NCI-H510A (cell line): ENCODE measurements at regions not wholly inside any gene's neighbourhood (a gene's known extent, or its start where the extent isn't known, plus 50 kb on each side); places are given as distances from the start of the nearest gene placed in this dataset.

ENCODE experiments used
- DNase-seq: peaks from one replicate; lab custom pipeline; 2025; lab: John Stamatoyannopoulos, UW

DNA sequence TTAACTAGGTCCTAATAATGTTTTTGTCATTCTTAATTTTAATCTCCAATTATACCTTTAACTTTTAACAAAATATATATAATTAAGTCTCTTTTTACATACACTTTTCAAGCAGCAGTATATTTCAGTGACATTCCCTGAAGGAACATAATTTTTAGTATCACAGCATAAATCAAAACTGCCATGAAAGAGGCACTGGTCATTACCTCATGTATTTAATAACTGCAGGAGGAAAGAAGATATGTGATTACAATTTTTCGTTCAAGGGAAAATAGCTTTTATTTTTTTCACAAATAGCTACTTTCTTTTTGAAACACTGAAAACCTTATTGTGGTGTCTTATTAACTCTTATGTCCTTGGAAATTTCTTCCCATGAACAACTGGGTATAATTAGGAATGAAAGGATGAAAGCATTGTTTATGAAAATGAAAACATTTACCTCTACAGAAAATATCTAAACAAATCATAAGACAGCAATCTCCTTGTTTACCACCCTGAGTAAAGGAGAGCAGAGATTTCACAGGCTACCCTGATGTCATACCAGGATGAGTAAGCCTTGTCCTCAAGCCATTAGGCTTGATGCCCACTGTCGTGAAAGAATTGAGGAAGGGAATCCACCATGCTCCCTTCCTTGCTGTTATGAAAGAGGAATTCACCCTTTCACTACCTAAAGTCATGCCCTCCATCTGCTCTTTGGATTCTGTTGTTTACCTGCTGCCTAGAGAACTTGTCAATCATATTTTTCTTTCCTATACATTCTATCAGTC lies 877.2 kb upstream of the PCDH20 start:
- no peak for DNase-seq

DNA sequence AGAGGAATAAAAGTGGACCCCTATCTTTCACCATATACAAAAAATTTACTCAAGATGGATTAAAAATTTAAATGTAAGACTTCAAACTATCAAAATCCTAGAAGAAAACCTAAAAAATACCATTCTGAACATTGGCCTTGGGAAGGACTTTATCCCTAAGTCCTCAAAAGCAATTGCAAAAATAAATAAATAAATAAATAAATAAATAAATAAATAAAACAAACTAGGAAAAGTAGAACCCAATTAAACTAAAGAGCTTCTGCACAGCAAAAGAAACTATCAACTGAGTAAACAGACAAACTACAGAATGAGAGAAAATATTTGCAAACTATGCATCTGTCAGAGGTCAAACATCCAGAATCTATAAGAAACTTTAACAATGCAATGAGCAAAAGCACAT lies 874.9 kb upstream of the PCDH20 start:
- DNase-seq: no peak

DNA sequence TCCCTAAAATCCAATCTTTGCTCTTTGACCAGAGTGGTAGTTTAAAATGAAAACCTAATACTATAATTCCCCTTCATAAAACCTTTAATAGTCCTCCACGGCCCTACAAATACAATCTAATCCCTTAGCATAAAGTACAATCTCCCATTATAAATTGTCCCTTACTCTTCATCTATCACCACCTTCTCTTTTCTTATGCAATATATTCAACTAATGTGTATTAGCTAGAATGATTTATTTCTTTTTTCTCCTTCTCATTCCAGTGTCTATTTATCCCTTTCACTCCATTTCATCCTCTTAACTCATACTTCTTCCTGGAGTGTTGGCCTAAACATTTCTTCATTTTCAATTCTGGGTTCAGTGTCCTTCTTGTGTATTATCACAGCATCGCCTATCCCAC lies 872.1 kb upstream of the PCDH20 start:
- DNase-seq: no peak

DNA sequence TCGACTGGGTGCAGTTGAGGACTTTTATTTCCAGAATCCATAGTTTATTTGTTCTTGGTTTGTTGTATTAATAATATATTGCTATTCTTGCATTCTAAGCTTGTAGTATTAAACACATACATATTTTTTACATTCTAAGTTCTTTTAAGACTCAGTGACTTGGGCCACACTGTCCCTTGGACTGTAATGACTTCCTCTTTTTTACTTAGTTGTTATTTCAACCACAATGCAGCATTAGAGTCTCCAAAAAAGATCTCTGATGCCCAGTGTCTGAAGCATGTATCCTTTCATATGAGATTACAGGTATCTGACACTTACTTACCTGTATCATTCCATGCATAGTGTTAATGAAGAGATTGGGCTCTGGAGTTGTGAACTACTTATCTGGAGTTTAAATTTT lies 864.9 kb upstream of the PCDH20 start:
- no peak for DNase-seq

DNA sequence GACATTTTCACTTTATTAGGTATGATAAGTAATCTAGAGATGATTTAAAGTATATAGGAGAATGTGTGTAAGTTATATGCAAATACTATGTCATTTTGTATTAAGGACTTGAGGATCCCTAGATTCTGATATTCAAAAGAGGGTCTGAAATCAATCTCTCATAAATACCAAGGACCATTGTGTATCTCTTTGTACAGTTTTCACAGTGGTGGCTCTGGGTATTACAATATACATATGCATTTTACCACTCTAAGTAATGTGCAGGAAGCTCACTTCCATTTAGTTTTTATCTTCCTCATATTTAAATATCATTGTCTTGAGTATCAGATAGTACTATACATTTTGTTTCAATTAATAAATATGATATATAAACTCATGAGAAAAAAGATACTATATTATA lies 862.6 kb upstream of the PCDH20 start:
- no peak for DNase-seq

DNA sequence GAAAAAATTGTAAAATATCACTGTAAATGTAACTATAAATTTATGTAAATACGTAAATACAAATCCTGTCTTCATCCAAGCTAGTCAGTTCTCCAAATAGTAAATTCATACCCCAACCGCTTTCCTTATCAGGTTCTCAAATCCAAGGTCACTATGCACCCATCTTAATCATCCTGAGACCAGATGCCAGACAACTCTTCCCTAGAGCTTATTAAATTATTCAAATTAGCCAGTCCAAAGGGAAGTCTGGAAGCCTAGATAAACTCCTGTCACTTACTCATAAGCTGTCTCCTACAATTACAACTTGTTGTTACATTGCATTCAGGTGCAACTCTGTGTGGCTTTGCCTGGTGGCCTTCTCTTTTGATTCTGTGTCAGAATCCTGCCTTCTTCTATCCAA lies 836.1 kb upstream of the PCDH20 start:
- no peak for DNase-seq

DNA sequence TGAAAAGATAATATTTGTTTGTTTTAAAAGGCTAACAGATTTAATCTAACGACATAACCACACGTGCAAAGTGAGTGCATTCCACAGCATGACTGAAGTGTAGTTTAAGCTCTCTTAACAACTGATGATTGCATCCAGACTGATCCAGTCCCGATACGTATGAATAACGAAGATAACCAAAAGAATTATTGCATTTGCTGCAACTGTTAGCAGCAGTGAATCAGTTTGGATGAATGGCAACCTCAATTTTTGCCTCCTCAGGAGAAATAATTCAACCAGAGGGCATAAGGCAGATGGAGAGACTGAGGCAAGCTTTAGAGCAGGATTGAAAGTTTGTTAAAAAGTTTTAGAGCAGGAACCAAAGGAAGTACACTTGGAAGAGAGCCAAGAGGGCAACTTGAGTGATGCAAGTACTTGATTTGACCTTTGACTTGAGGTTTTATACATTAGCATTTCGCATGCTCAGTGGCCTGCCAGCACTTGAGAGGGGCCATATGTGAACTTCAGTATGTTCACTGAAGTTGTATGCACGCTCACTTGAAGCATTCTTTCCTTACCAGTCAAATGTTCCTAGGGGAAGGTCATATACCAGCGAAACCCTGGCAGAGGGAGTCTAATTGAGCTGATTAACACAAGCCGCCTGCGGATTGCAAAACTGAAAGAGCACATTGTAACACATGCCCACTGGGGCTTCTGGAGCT lies 835.0 kb upstream of the PCDH20 start:
- no peak for DNase-seq

DNA sequence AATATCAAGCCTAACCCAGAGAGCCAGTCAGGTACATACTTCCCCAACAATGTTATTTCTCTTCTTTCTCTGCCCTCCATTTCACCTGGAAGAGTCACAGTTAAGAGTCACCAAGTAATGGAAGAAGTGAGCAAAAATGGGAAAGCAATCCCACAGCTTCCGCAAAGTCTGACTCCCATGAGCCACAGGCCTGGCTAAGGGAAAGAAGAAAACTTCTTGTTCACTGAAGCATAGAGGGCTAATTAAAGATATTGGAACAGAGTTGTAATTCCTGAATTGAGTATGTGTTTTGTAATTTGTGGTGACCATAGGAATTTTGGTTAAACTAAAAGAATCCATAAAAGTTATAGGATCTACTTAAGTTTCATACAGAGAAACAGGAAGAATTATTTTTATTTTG lies 830.9 kb upstream of the PCDH20 start:
- no peak for DNase-seq

DNA sequence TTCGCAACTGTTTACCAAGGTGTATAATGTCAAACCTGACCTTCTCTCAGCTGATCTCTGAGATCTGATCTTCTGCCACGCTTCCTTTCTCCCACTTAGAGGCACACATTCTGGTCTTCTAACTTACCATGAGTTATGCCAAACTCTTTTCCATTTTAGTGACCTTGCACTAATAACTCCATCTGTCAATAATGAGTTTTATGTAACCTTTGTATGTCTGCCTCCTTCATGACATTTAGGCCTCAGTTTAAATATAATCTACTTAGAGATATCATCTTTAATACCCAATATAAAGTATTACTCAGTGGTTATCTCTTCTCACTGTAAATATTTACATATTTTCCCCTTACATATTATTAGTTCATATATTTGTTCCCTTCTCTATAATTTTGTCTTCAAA lies 827.5 kb upstream of the PCDH20 start:
- no peak for DNase-seq

DNA sequence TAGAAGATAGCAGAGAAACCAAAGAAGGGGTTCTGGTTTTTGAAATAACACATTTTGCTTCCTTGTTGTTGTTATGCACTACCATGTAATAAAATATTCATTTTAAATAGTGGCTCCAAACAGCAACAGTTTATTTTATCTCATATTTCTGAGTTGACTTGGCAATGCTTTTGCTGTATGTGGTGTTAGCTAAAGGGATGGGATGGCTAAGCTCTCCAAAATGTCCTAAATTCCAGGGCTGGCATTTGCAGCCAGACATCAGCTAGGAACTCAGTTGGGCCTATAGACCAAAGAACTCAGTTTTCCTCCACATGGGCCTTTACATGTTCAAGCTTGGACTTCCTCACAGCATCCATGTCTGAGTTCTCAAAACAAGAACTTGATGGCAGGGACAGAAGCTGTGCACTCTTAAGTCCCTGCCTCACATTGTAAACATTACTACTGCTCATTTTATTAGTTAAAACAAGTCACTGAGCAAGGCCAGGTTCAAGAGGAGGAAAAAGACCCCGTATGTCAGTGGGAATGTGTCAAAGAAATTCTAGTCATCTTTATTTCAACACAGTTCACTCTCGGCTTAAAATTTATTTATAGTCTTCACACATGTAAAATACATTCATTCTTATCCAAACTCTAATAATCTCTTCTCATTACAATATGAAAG lies 819.3 kb upstream of the PCDH20 start:
- no peak for DNase-seq

DNA sequence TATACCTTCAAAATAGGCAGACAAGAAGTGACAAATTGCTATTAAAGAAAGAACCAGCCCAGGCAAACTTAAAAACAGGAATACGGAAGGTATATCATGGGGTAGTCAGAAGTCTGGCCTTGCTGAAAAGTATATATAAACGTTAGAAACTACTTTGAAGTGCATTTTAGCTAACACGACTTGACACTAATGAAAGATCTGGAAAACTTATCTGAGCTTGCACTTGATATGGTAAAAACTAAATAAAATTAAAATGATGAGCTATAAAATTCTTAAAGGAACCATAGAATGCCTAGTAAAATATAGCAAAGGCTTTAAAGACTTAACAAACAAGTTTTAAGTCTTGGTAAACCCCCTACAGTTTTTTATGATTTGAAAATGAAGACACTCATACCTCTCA lies 795.3 kb upstream of the PCDH20 start:
- DNase-seq: no peak

DNA sequence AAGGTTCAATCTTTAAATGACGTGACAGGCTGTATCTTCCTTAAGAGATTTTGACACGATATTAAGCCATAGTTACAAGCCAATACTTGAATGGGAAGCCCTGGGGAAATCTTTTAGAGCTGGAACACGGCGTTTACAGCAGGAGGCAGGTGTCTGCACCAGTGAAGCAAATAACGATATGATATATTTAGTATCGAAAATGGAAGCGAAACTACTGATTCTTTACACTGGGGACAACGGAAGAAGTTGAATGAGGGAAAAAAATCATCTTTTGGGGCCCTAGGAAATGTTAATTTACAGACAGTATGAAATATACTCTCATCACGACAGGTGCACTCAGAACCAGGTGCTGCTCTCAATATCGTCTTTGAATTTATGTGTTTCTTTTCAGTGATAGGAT lies 793.9 kb upstream of the PCDH20 start:
- DNase-seq: no peak

DNA sequence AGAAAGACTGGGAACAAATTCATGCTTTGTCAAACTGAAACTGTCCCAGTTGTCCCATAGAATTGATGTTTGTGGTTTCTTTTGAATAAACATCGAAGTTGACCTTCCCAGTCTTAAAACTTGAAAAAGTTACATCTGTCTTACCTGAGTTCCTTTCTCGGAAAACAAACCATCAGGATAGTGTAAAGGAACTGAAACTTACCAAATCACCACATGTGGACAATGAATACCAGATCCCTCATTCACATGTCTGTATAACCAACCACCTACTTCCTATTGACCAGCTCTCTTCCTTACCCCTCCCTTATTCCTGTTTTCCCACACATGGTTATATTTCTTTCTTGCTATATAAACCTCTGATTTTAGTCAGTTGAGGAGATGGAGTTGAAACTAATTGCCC lies 791.7 kb upstream of the PCDH20 start:
- DNase-seq: no peak

DNA sequence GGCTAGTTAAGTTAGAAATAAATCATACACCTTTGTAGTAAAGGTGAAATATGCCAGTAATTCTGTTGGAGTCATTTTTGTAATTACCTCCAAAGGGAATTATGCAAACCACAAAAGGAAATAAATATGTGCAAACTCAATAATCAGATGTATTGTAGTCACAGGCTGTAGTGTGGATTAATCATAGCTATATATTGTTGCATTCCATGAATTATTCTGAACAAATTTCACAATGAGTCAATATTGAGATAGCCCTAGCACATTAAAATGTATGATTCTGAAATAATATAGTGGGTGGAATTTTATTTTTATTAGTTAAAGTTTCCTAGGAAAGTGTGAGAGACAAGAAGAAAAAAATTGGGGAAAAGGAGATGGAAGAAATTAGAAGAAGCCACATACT lies 790.5 kb upstream of the PCDH20 start:
- DNase-seq: no peak

DNA sequence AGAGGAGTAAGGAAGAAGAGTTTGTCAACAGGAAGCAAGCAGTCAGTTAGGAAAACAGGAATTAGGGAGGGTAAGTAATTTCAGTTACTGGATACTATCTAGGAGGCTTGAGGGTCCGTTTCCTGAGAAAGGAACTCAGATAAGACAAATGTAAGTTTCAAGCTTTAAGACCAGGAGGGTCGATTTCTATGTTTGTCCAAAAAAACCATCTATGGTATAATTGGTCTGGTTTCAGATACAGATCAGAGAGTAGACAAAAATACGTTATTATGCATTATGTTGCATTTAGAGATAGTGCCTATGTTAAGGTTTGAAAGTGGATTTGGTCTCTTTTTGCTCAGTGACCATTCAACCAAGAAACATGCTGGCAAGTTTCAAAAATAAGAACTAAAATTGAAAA lies 789.6 kb upstream of the PCDH20 start:
- no peak for DNase-seq

DNA sequence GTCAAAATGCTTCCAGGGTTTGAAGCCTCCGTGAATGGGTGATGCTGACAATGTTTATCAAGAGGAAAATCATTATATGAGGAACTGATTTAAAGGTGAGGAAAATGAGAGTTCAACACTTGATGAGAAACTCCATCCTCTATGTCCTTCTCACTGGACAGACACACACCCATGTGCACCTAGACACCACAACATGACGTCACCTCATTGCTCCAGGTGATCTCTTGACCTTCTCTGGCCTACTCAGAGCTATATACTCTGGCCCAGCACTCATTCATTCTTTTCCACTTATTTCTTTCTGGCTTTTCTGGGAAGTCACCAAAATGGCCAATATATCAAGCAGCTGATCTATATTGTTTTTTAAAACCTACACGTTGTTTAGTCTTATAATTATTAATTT lies 778.7 kb upstream of the PCDH20 start:
- DNase-seq: no peak

DNA sequence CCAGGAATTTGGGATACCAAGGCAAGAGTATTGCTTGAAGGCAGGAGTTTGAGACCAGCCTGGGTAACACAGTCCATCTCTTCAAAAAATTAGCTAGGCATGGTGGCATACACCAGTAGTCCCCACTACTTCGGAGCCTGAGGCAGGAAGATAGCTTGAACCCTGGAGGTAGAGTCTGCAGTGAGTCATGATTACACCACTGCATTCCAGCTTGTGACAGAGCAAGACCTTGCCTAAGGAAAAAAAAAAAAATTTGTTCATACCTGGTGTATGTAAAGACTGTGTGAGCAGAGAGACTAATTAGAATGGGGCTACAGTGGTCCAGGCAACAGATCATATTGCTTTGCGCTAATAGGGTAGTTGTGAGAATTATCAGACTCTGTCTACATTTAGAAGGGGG lies 778.3 kb upstream of the PCDH20 start:
- DNase-seq: no peak

DNA sequence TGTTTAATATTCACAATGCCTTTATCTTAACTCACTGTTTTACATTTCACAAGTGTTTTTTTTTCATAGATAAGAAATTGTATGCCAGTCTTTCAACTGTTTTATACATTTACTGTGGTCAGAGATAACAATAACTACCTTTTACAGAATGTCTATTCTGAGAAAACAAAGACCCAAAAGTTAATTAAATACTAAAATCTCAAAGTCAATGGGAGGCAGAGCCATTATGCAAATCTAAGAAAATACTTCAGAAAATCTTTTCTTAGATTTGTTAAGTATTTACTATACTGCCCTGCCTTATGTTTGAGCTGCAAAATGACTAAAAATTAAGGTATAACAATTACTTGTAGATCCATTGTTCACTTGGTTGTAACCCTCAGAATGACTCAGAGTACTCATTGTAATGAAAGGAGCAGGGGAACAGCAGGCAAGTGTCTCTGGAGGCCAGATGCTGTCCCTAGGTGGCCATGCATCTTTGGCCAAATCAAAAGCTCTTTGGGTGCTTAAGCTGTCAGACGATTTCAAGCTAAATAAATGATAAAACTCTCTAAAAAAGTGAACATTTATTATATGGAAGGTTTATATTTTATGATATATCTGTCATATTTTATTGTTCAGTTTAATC lies 770.1 kb upstream of the PCDH20 start:
- no peak for DNase-seq

DNA sequence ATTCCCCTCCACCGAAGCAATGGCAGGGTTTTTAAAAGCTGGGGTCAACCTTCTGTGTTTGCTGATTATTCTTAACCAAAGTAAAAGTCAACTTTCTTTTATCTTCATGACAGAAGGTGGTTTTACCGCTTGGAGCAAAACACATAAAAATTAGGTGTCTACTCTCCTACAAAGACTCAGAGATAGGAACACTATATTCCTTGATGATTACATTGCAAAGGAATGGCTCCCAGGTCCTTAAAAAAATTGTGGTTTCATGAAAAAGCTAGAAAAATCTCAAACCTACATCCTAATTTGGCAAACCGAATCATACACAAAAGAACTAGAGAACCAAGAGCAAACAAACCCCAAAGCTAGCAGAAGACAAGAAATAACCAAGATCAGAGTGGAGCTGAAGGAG lies 760.4 kb upstream of the PCDH20 start:
- DNase-seq: no peak

DNA sequence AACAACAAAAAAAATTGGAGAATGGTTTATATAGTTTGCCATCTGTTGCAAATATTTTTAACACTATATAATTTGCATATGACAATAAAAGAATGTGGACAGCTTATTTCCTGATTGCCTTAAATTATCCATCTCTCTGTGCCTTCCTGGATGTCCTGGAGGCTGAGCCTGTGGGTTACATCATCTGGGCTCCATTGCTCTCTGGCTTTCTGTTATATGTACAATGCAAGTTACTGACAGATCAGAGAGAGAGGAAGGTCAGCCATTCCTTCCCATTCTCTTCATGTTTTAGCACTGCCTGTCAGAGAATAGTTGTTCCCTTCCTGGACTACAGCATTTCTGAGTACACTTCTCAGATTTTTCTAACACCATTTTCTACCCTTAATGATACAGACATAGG lies 758.3 kb upstream of the PCDH20 start:
- no peak for DNase-seq

DNA sequence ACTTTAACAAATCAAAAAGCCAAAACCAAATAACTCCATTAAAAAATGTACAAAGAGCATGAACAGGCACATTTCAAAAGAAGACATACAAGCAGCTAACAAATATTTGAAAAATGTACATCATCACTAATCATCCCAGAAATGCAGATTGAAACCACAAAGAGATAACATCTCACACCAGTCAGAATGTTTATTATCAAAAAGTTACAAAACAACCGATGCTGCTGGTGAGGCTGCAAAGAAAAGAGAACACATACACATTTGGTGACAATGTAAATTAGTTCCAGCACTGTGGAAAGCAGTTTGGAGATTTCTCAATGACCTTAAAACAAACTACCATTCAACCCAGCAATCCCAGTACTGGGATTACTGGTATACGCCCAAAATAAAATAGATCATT lies 756.0 kb upstream of the PCDH20 start:
- no peak for DNase-seq

DNA sequence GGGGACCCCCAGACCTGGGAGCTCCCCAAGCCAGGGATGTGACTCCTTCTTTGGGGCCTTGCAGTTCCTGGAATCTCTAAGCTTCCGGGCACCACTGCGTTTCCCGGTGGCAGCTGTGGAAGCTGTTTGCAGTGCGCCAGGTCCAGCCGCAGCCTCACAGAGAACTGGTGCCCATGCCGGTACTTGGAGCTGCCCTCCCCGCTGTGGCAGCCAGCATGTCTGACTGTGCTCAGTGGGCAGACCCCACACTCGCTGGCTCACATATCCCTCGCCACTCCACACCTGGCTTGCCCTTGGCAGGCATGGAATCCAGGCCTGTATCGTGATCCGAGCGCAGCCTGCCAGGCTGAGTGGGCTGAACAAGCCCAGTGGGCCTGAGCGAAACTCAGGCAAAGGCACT lies 753.2 kb upstream of the PCDH20 start:
- no peak for DNase-seq

DNA sequence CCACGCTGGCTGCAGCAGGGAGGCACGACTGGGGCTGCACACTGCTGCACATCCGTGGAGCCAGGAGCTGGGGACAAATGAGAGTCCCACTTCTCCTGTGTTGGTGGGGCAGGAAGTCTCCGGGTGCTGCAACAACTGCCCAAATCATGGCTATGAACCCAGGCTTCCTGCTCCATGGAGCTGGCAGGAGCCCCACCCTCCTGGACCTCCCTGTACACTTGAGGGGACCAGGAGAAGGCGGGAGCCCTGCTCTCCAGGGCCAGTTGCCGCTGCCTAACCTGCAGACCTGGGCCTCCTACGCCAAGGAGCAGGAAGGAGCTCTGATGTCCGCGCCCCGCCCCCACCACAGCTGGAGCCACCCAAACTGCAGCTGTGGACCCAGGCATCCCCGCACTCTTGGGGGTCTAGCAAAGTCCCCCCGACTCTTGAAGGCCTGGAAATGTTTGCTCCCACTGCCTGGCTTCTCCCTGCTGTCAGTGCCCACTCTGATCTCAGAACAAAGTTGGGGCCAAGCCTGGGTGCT lies 752.1 kb upstream of the PCDH20 start:
- DNase-seq: no peak
